C4-2B (cell line): ENCODE measurements at regions not wholly inside any gene's neighbourhood (a gene's known extent, or its start where the extent isn't known, plus 50 kb on each side); places are given as distances from the start of the nearest gene placed in this dataset.
"Not testable (repeated sequence)": the region's sequence is repeated elsewhere in the genome, so short reads cannot be mapped to it uniquely, and the experiment has no call there.

Experiments used
- ZFX ChIP-seq: fragments of 450-650 bp; IDR thresholded peaks from 2 replicates; pipeline ENCODE4 v1.6.1; 2017
- TF ChIP-seq, protein P1 (sequence below): fragments of 450-650 bp; conservative IDR thresholded peaks from 2 replicates; pipeline ENCODE4 v1.5.1; 2017; ENCODE audit warnings: mild to moderate bottlenecking

DNA sequence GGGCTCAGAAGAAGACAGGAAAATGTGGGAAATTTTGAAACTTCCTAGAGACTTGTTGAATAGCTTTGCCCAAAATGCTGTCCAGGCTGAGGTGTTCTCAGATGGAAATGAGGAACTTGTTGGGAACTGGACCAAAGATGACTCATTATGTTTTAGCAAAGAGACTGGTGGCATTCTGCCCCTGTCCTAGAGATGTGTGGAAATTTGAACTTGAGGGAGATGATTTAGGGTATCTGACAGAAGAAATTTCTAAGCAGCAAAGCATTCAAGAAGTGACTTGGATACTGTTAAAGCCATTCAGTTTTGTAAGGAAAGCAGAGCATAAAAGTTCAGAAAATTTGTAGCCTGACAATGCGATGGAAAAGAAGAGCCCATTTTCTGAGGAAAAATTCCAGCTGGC is 1052.7 kb downstream of the ROBO2 start:
- TF ChIP-seq, protein P1, sequence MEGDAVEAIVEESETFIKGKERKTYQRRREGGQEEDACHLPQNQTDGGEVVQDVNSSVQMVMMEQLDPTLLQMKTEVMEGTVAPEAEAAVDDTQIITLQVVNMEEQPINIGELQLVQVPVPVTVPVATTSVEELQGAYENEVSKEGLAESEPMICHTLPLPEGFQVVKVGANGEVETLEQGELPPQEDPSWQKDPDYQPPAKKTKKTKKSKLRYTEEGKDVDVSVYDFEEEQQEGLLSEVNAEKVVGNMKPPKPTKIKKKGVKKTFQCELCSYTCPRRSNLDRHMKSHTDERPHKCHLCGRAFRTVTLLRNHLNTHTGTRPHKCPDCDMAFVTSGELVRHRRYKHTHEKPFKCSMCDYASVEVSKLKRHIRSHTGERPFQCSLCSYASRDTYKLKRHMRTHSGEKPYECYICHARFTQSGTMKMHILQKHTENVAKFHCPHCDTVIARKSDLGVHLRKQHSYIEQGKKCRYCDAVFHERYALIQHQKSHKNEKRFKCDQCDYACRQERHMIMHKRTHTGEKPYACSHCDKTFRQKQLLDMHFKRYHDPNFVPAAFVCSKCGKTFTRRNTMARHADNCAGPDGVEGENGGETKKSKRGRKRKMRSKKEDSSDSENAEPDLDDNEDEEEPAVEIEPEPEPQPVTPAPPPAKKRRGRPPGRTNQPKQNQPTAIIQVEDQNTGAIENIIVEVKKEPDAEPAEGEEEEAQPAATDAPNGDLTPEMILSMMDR, result not testable (repeated sequence)
- not testable (repeated sequence) for TF ChIP-seq ZFX
